ENCODE measurements at regions not wholly inside any gene's neighbourhood (a gene's known extent, or its start where the extent isn't known, plus 50 kb on each side); places are given as distances from the start of the nearest gene placed in this dataset.

DNA sequence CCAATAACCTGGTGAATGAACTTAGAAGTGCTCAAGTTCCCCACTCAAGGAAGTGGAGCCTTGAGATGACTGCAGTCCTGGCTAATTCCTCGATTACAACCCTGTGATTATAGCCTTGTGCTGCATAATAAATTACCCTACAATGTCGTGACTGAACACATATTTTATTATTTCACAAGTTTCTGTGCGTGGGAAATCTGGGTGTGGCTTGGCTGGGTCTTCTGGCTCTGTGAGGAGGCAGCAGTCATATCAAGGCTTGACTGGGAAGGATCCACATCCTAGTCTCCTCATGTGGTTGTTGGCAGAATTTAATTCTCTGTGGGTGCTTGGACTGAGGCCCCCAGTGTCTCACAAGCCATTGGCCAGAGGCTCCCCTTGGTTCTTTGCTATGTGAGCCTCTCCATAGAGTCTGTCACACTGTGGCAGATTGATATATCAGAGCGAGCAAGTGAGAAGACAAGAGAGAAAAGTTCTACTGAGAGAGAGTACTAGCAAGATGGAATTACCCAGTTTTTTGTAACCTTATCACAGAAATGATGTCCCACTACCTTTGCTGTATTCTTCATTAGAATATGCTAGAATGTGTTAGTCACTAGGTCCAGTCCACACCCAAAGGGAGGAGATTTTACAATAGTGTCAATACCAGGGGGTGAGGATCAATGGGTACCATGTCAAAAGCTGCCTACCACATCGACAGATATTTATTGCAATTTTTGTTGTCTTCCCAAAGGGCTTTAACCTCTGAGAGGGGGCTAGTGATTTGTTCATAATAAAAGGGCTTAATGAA lies 102.8 kb upstream of the TBC1D5 start:
- no peaks in the 10 kb centered on the region for H3K36me3 ChIP-seq (ENCODE audit: control insufficient read depth in 2 of 2, insufficient read depth in 2 of 2, low read length in 1 of 2)
- no peak overlapping the region for H3K27ac ChIP-seq (ENCODE audit: low read depth in 1 of 2, low read length in 1 of 2)
- H3K9me3 ChIP-seq (ENCODE audit: control insufficient read depth in 2 of 2, insufficient read depth in 1 of 2, low read length in 1 of 2): no peaks in the 10 kb centered on the region
- no peak overlapping the region for H3K4me3 ChIP-seq (ENCODE audit: low read length in 2 of 2)
- WGBS: 85% methylated on average over 5 of the region's 5 CpGs
- no peak for DNase-seq (ENCODE audit: low read depth in 6 of 9, low spot score in 9 of 9)
- no peaks in the 10 kb centered on the region for H3K4me1 ChIP-seq (ENCODE audit: control insufficient read depth in 2 of 2, insufficient read depth in 2 of 2, low read length in 2 of 2)
- no peaks in the 10 kb centered on the region for H3K27me3 ChIP-seq (ENCODE audit: control insufficient read depth in 2 of 2, insufficient read depth in 1 of 2, low read length in 1 of 2)

DNA sequence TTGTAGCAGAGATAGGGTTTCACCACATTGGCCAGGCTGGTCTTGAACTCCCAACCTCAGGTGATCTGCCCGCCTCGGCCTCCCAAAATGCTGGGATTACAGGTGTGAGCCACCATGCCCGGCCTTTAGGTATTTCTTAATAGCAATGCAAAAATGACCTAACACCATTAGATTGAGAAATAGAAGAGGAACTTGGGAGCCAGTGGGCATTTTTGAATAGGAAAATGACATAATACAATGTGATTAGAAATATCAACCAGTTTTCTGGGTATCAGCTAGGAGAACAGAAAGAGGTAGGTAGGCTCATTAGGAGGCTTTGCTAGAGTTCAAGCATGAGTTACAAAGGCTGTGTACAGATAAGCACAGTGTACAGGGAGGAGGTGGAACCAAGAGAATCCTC lies 101.8 kb upstream of the TBC1D5 start:
- DNase-seq (ENCODE audit: low read depth in 6 of 9, low spot score in 9 of 9): no peak
- WGBS: 97% methylated on average over 3 of the region's 3 CpGs
- H3K4me1 ChIP-seq (ENCODE audit: control insufficient read depth in 2 of 2, insufficient read depth in 2 of 2, low read length in 2 of 2): no peaks in the 10 kb centered on the region

DNA sequence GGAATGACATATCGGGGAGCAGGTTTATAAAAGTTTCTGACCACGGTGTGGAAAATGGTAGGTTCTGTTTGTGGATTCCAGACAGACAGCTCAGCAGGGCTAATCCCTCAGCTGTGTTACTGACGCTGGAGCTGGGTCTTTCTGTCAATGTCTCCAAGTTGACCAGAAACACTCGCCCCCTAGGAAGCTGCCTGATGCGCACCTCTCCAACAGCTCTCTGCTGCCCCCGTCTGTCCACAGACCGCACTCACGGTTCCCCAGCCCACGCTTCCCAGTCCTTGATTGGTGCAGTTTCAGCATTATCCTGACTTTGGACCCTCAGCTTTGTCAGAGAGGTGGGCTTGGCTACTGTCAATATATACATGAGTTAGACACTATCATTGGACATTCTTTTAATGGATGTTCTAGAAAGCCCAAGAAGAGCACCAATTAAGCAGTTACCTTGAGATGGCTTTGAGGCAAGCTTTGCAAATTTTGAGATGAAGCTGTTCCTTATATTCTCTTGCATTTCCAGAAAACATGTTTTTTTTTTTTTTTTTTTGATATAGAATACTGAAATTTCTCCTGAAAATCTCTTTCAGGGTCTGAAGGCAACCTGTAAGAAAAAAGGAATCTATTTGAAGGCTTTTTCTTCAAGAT lies 98.9 kb upstream of the TBC1D5 start:
- no peaks in the 10 kb centered on the region for H3K9me3 ChIP-seq (ENCODE audit: control insufficient read depth in 2 of 2, insufficient read depth in 1 of 2, low read length in 1 of 2)
- WGBS: 24% methylated on average over 9 of the region's 9 CpGs
- H3K4me3 ChIP-seq (ENCODE audit: low read length in 2 of 2): no peak overlapping the region
- no peaks in the 10 kb centered on the region for H3K4me1 ChIP-seq (ENCODE audit: control insufficient read depth in 2 of 2, insufficient read depth in 2 of 2, low read length in 2 of 2)
- H3K27me3 ChIP-seq (ENCODE audit: control insufficient read depth in 2 of 2, insufficient read depth in 1 of 2, low read length in 1 of 2): no peaks in the 10 kb centered on the region
- DNase-seq (ENCODE audit: low read depth in 6 of 9, low spot score in 9 of 9): peak; percentile 41 to 80 (median 62)
- no peaks in the 10 kb centered on the region for H3K36me3 ChIP-seq (ENCODE audit: control insufficient read depth in 2 of 2, insufficient read depth in 2 of 2, low read length in 1 of 2)
- H3K27ac ChIP-seq (ENCODE audit: low read depth in 1 of 2, low read length in 1 of 2): no peak overlapping the region

More for the DNA sequence above, 101.8 kb upstream of the TBC1D5 start:
- Histone ChIP-seq H3K36me3 (ENCODE audit: control insufficient read depth in 2 of 2, insufficient read depth in 2 of 2, low read length in 1 of 2) (no peaks in the 10 kb centered on the region), H3K9me3 (ENCODE audit: control insufficient read depth in 2 of 2, insufficient read depth in 1 of 2, low read length in 1 of 2) (no peaks in the 10 kb centered on the region), H3K4me3 (ENCODE audit: low read length in 2 of 2) (no peak overlapping the region), H3K27ac (ENCODE audit: low read depth in 1 of 2, low read length in 1 of 2) (no peak overlapping the region), H3K27me3 (ENCODE audit: control insufficient read depth in 2 of 2, insufficient read depth in 1 of 2, low read length in 1 of 2) (no peaks in the 10 kb centered on the region)

GRCh38 chr3:17840651-17841050 lies 98.2 kb upstream of the TBC1D5 start:
- Histone ChIP-seq H3K4me1 (ENCODE audit: control insufficient read depth in 2 of 2, insufficient read depth in 2 of 2, low read length in 2 of 2) (no peaks in the 10 kb centered on the region), H3K36me3 (ENCODE audit: control insufficient read depth in 2 of 2, insufficient read depth in 2 of 2, low read length in 1 of 2) (no peaks in the 10 kb centered on the region), H3K4me3 (ENCODE audit: low read length in 2 of 2) (no peak overlapping the region), H3K9me3 (ENCODE audit: control insufficient read depth in 2 of 2, insufficient read depth in 1 of 2, low read length in 1 of 2) (no peaks in the 10 kb centered on the region), H3K27me3 (ENCODE audit: control insufficient read depth in 2 of 2, insufficient read depth in 1 of 2, low read length in 1 of 2) (no peaks in the 10 kb centered on the region), H3K27ac (ENCODE audit: low read depth in 1 of 2, low read length in 1 of 2) (no peak overlapping the region)
- 95% methylated on average over 5 of the region's 5 CpGs for WGBS
- DNase-seq (ENCODE audit: low read depth in 6 of 9, low spot score in 9 of 9): no peak

DNA sequence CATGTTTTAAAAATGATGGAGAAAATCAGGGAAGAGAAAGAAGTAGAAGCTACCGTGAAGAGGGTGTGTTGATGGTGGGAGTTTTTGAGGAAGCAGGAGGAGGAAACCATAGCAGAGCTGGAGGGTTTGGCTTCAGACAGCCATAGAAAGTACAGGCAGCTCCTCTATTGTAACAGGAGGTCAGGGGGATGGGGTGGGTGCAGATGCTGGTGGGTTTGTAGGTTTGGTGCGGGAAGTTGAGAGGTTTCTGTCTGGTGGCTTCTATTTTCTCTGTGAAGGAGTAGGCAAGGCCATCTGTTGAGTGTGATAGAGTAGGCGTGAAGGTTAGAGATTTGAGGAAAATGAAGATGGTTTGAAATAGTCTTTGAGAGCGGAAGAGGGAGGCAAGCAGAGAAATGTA lies 97.7 kb upstream of the TBC1D5 start:
- H3K9me3 ChIP-seq (ENCODE audit: control insufficient read depth in 2 of 2, insufficient read depth in 1 of 2, low read length in 1 of 2): no peaks in the 10 kb centered on the region
- H3K4me3 ChIP-seq (ENCODE audit: low read length in 2 of 2): no peak overlapping the region
- H3K36me3 ChIP-seq (ENCODE audit: control insufficient read depth in 2 of 2, insufficient read depth in 2 of 2, low read length in 1 of 2): no peaks in the 10 kb centered on the region
- H3K27ac ChIP-seq (ENCODE audit: low read depth in 1 of 2, low read length in 1 of 2): no peak overlapping the region
- no peaks in the 10 kb centered on the region for H3K27me3 ChIP-seq (ENCODE audit: control insufficient read depth in 2 of 2, insufficient read depth in 1 of 2, low read length in 1 of 2)
- WGBS: 62% methylated on average over 4 of the region's 4 CpGs
- no peaks in the 10 kb centered on the region for H3K4me1 ChIP-seq (ENCODE audit: control insufficient read depth in 2 of 2, insufficient read depth in 2 of 2, low read length in 2 of 2)
- peak in 1 of 9 donors; percentile 6 for DNase-seq (ENCODE audit: low read depth in 6 of 9, low spot score in 9 of 9)

DNA sequence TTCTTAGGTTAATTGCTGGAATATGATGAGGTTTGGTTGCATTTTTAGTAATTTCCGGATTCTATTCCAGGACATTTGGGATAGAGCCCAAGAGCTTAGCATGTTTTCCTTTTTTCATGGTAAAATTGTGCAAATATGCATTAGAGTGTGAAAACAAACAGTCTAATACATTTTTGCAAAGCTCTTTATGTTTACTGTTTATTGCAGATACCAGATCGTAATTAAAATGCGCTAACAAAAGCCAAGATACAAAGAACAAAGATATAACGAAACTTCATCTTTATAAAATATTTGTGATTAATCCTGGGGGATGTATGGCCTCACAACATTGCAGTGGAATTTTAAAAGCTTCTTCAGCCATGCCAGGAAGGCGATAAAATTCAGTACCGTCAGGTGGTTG lies 94.5 kb upstream of the TBC1D5 start:
- H3K27ac ChIP-seq (ENCODE audit: low read depth in 1 of 2, low read length in 1 of 2): no peak overlapping the region
- WGBS: 98% methylated on average over 6 of the region's 6 CpGs
- no peaks in the 10 kb centered on the region for H3K9me3 ChIP-seq (ENCODE audit: control insufficient read depth in 2 of 2, insufficient read depth in 1 of 2, low read length in 1 of 2)

GRCh38 chr3:17836092-17836491 lies 93.7 kb upstream of the TBC1D5 start:
- Histone ChIP-seq H3K4me1 (ENCODE audit: control insufficient read depth in 2 of 2, insufficient read depth in 2 of 2, low read length in 2 of 2) (no peaks in the 10 kb centered on the region), H3K9me3 (ENCODE audit: control insufficient read depth in 2 of 2, insufficient read depth in 1 of 2, low read length in 1 of 2) (no peaks in the 10 kb centered on the region), H3K27me3 (ENCODE audit: control insufficient read depth in 2 of 2, insufficient read depth in 1 of 2, low read length in 1 of 2) (no peaks in the 10 kb centered on the region), H3K27ac (ENCODE audit: low read depth in 1 of 2, low read length in 1 of 2) (no peak overlapping the region), H3K36me3 (ENCODE audit: control insufficient read depth in 2 of 2, insufficient read depth in 2 of 2, low read length in 1 of 2) (no peaks in the 10 kb centered on the region), H3K4me3 (ENCODE audit: low read length in 2 of 2) (no peak overlapping the region)
- no peak for DNase-seq (ENCODE audit: low read depth in 6 of 9, low spot score in 9 of 9)
- 98% methylated on average over 3 of the region's 3 CpGs for WGBS

More for the DNA sequence above, 94.5 kb upstream of the TBC1D5 start:
- no peak overlapping the region for H3K4me3 ChIP-seq (ENCODE audit: low read length in 2 of 2)
- no peaks in the 10 kb centered on the region for H3K36me3 ChIP-seq (ENCODE audit: control insufficient read depth in 2 of 2, insufficient read depth in 2 of 2, low read length in 1 of 2)
- H3K27me3 ChIP-seq (ENCODE audit: control insufficient read depth in 2 of 2, insufficient read depth in 1 of 2, low read length in 1 of 2): no peaks in the 10 kb centered on the region
- DNase-seq (ENCODE audit: low read depth in 6 of 9, low spot score in 9 of 9): no peak
- no peaks in the 10 kb centered on the region for H3K4me1 ChIP-seq (ENCODE audit: control insufficient read depth in 2 of 2, insufficient read depth in 2 of 2, low read length in 2 of 2)

GRCh38 chr3:17833786-17834559 lies 91.5 kb upstream of the TBC1D5 start:
- no peak for DNase-seq (ENCODE audit: low read depth in 6 of 9, low spot score in 9 of 9)
- H3K36me3 ChIP-seq (ENCODE audit: control insufficient read depth in 2 of 2, insufficient read depth in 2 of 2, low read length in 1 of 2): no peaks in the 10 kb centered on the region

GRCh38 chr3:17832016-17832415 lies 89.6 kb upstream of the TBC1D5 start:
- no peaks in the 10 kb centered on the region for H3K36me3 ChIP-seq (ENCODE audit: control insufficient read depth in 2 of 2, insufficient read depth in 2 of 2, low read length in 1 of 2)
- DNase-seq (ENCODE audit: low read depth in 6 of 9, low spot score in 9 of 9): no peak
- H3K27me3 ChIP-seq (ENCODE audit: control insufficient read depth in 2 of 2, insufficient read depth in 1 of 2, low read length in 1 of 2): no peaks in the 10 kb centered on the region
- no peak overlapping the region for H3K4me3 ChIP-seq (ENCODE audit: low read length in 2 of 2)
- no peaks in the 10 kb centered on the region for H3K9me3 ChIP-seq (ENCODE audit: control insufficient read depth in 2 of 2, insufficient read depth in 1 of 2, low read length in 1 of 2)
- 97% methylated on average over 2 of the region's 2 CpGs for WGBS
- no peak overlapping the region for H3K27ac ChIP-seq (ENCODE audit: low read depth in 1 of 2, low read length in 1 of 2)
- H3K4me1 ChIP-seq (ENCODE audit: control insufficient read depth in 2 of 2, insufficient read depth in 2 of 2, low read length in 2 of 2): no peaks in the 10 kb centered on the region

More at GRCh38 chr3:17833786-17834559, 91.5 kb upstream of the TBC1D5 start:
- H3K4me3 ChIP-seq (ENCODE audit: low read length in 2 of 2): no peak overlapping the region
- 95% methylated on average over 5 of the region's 5 CpGs for WGBS
- H3K4me1 ChIP-seq (ENCODE audit: control insufficient read depth in 2 of 2, insufficient read depth in 2 of 2, low read length in 2 of 2): no peaks in the 10 kb centered on the region
- H3K27ac ChIP-seq (ENCODE audit: low read depth in 1 of 2, low read length in 1 of 2): no peak overlapping the region
- H3K9me3 ChIP-seq (ENCODE audit: control insufficient read depth in 2 of 2, insufficient read depth in 1 of 2, low read length in 1 of 2): no peaks in the 10 kb centered on the region
- no peaks in the 10 kb centered on the region for H3K27me3 ChIP-seq (ENCODE audit: control insufficient read depth in 2 of 2, insufficient read depth in 1 of 2, low read length in 1 of 2)

Data from thymus (tissue), 11 donors.